Activated naive CD4-positive, alpha-beta T cell treated with anti-CD3 and anti-CD28 coated beads, Interleukin-2, amount 50 U/mL, for 72 hours (primary cell): ENCODE measurements at regions not wholly inside any gene's neighbourhood (a gene's known extent, or its start where the extent isn't known, plus 50 kb on each side); places are given as distances from the start of the nearest gene placed in this dataset.
"Not testable (repeated sequence)": the region's sequence is repeated elsewhere in the genome, so short reads cannot be mapped to it uniquely, and the experiment has no call there.

Source experiments
- ATAC-seq, 2 donors: fragments of 150-1000 bp; cut with Tn5 transposase; 2 replicates each; pipeline ENCODE4 v1.10.0; 2021; ENCODE audit warnings: mild to moderate bottlenecking in 2 of 2, moderate library complexity in 2 of 2
- DNase-seq, 2 donors: peaks; one replicate each; pipeline ENCODE4 v3.0.0; 2021 to 2022; ENCODE audit warnings: low spot score in 2 of 2
- H3K27ac Mint-ChIP-seq, 2 donors: one replicate each; pipeline ENCODE4 v1.8.0; 2022; ENCODE audit warnings: mild to moderate bottlenecking in 2 of 2, mixed read lengths in 2 of 2
- H3K36me3 Mint-ChIP-seq, 2 donors: one replicate each; pipeline ENCODE4 v1.8.0; 2022; ENCODE audit warnings: mixed read lengths in 2 of 2
- H3K9me3 Mint-ChIP-seq, 2 donors: one replicate each; pipeline ENCODE4 v1.8.0; 2022; ENCODE audit warnings: mixed read lengths in 2 of 2

GRCh38 chr6:68207612-68208011 lies 427.5 kb upstream of the ADGRB3 start:
- not testable (repeated sequence) for H3K36me3 Mint-ChIP-seq, ATAC-seq, DNase-seq, H3K27ac Mint-ChIP-seq
- H3K9me3 Mint-ChIP-seq = peaks cover 18 to 21% of the 10 kb centered on the region in 2 donors

DNA sequence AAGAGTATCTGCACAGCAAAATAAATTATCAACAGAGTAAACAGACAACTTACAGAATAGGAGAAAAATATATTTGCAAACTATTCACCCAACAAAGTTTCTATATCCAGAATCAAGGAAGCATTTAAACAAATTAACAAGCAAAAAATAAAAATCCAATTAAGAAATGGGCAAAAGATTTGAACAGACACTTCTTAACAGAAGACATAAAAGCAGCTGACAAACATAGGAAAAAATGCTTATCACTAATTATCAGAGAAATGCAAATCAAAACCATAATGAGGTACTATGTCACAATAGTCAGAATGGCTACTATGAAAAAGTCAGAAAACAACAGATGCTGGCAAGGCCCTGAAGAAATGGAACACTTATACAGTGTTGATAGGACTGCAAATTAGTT lies 434.2 kb upstream of the ADGRB3 start:
- no peak overlapping the region for H3K27ac Mint-ChIP-seq
- no peak for DNase-seq
- no peak for ATAC-seq
- H3K36me3 Mint-ChIP-seq = no peaks in the 10 kb centered on the region
- peaks cover 7 to 12% of the 10 kb centered on the region in 2 donors for H3K9me3 Mint-ChIP-seq

GRCh38 chr6:68197356-68197755 lies 437.7 kb upstream of the ADGRB3 start:
- H3K27ac Mint-ChIP-seq = no peak overlapping the region

DNA sequence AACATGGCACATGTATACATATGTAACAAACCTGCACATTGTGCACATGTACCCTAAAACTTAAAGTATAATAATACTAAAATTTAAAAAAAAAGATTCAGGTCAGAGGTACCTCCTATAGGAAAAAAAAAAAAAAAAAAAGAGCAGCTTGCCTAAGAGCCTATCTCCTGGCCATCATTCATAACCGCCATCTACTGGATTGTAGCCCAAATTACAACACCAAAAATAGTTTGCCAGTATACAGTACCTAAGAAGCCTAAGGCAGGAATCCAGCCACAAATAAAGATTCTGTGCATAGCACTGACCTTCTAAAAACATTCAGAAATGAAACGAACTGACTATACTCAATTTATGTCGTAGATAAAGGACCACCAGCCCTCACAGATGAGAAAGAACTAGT lies 438.4 kb upstream of the ADGRB3 start:
- ATAC-seq (no peak), DNase-seq (no peak)
- peaks cover 0 to 6% of the 10 kb centered on the region in 2 donors for H3K36me3 Mint-ChIP-seq
- no peak overlapping the region for H3K27ac Mint-ChIP-seq
- H3K9me3 Mint-ChIP-seq = peaks cover 12 to 14% of the 10 kb centered on the region in 2 donors

More at GRCh38 chr6:68197356-68197755, 437.7 kb upstream of the ADGRB3 start:
- DNase-seq (no peak), ATAC-seq (no peak)
- Mint-ChIP-seq H3K9me3 (peaks cover 12 to 14% of the 10 kb centered on the region in 2 donors), H3K36me3 (peaks cover 0 to 6% of the 10 kb centered on the region in 2 donors)

DNA sequence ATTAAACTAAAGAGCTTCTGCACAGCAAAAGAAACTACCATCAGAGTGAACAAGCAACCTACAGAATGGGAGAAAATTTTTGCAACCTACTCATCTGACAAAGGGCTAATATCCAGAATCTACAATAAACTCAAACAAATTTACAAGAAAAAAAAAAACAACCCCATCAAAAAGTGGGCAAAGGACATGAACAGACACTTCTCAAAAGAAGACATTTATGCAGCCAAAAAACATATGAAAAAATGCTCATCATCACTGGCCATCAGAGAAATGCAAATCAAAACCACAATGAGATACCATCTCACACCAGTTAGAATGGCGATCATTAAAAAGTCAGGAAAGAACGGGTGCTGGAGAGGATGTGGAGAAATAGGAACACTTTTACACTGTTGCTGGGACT lies 439.3 kb upstream of the ADGRB3 start:
- peaks cover 11 to 12% of the 10 kb centered on the region in 2 donors for H3K9me3 Mint-ChIP-seq
- not testable (repeated sequence) for ATAC-seq

DNA sequence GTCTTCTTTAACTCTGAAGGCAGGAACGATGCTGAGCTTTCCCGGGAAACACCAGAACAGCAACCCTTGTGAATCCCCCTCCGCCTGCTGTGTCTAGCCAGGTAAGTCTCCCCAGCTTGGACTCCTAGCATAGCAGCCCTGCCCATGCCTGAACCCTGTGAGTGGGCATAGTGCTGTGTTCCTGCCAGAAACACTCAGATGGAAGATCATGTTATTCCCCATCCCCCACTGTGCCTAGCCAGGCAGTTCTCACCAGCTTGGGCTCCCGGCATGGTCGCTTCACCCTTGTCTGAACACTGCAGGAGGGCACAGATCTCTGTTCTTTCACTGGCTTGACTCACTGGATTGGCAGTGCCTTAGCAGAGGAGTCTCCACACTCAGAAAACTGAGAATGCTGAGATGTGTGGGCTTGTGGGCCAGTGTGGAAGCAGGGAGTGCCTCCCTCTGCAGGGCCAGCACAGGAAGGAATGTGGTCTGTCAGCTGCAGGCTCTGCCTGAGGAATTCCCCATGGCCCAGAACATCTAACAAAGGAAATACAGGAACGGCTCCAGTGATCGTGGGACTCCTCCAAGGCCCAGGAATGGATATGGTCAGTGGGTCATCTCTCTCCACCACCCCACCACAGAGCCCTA lies 440.1 kb upstream of the ADGRB3 start:
- DNase-seq (no peak), ATAC-seq (no peak)
- peaks cover 0 to 6% of the 10 kb centered on the region in 2 donors for H3K36me3 Mint-ChIP-seq

More for the DNA sequence above, 439.3 kb upstream of the ADGRB3 start:
- not testable (repeated sequence) for DNase-seq, H3K36me3 Mint-ChIP-seq, H3K27ac Mint-ChIP-seq

DNA sequence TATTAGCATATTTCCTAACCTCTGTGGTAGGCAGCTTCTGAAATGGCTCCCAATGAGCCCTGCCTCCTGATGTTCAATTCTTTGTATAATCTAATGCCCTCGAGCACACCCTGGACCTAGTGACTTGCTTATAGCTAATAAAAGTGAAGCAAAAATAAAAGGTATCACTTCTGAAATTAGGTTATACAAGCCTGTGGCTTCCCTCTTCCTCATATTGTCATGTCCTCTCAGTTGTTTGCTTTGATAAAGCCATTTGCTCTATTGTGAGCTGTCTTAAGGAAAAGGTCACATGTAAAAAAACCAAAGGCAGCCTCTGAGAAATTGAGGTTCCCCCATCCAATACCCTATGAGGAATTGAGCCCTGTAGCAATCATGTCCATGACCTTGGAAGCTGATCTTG lies 442.1 kb upstream of the ADGRB3 start:
- Mint-ChIP-seq H3K36me3 (peaks cover 0 to 6% of the 10 kb centered on the region in 2 donors), H3K9me3 (peaks cover 7 to 8% of the 10 kb centered on the region in 2 donors), H3K27ac (no peak overlapping the region)
- ATAC-seq (no peak), DNase-seq (no peak)

More for the DNA sequence above, 440.1 kb upstream of the ADGRB3 start:
- H3K9me3 Mint-ChIP-seq = peaks cover 11 to 12% of the 10 kb centered on the region in 2 donors
- no peak overlapping the region for H3K27ac Mint-ChIP-seq

DNA sequence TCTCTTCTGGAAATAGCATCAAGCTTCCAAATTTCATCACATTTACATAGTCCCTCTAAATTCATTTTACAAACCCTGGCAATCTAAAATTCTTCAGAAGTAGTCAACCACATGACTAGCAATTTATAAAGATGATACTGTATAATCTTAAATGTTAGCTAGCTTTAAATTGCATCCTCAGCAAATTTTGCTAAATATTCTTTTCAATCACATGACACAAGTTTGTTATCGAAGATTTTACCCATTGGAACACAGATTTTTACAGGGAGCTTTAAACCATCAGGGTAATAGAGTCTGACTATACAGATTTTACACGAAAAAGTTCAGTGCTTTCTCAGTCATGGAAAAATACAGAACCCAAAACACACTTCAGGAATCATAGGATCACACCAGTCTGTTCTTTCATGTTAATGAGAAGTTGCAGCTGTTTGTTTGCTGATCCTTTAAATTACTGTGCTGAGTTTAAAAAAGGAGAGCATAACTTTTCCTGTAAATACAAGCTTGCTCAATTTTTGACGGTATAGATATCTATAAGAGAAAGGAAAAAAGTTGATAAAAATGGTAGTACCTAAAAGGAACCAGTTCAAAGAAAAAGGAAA lies 445.8 kb upstream of the ADGRB3 start:
- ATAC-seq = no peak

DNA sequence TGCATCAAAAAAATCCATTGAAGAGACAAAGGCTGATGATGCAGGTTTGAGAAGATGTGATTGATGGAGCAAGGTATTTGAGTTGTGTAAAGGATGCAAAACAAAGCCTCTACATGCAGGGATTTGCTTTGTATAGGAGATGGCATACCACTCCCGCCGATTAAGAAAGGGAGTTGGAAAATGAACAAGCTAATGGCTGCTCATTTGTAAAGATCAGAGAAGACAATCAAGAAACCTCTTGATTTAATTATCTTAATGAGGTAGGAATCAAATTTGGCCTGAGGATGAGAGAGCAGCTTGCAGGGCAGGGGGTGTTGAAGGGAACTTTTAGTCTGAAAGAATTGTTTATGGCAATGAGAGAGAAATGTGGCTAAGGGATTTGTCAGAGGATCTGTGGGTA lies 448.2 kb upstream of the ADGRB3 start:
- no peak for DNase-seq
- peaks cover 6 to 8% of the 10 kb centered on the region in 2 donors for H3K9me3 Mint-ChIP-seq
- ATAC-seq = no peak
- H3K27ac Mint-ChIP-seq = no peak overlapping the region
- H3K36me3 Mint-ChIP-seq = no peaks in the 10 kb centered on the region

More for the DNA sequence above, 445.8 kb upstream of the ADGRB3 start:
- no peak for DNase-seq
- Mint-ChIP-seq H3K36me3 (no peaks in the 10 kb centered on the region), H3K27ac (no peak overlapping the region), H3K9me3 (peaks cover 6 to 8% of the 10 kb centered on the region in 2 donors)

- no peaks in the 10 kb centered on the region for H3K36me3 Mint-ChIP-seq
- DNase-seq (no peak), ATAC-seq (no peak)
- peaks cover 6 to 11% of the 10 kb centered on the region in 2 donors for H3K9me3 Mint-ChIP-seq
- H3K27ac Mint-ChIP-seq = no peak overlapping the region
Observed at GRCh38 chr6:68182386-68182785, 452.7 kb upstream of the ADGRB3 start.

DNA sequence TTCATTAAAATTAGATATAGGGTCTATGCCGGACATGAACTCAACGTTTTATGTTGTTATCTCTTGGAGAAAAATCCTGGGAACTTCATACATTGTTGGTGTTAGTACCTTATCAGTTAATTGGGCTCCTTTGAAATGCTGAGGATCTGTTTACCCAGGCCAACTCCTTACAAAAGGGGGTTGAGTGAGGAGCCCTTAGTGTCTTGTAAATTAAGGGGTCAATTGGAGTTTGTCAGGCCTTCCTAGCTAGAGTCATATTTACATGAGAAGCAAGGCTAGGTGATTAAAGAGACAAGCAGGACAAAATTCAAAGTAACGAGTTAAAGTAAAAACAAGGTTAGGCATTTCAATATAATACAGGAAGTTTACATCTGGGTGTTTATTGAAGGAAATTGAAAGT lies 454.1 kb upstream of the ADGRB3 start:
- H3K9me3 Mint-ChIP-seq, H3K27ac Mint-ChIP-seq, H3K36me3 Mint-ChIP-seq, ATAC-seq, DNase-seq: not testable (repeated sequence)

- peaks cover 5% of the 10 kb centered on the region in 2 donors for H3K9me3 Mint-ChIP-seq
- H3K27ac Mint-ChIP-seq = no peak overlapping the region
- ATAC-seq (no peak), DNase-seq (no peak)
- H3K36me3 Mint-ChIP-seq = no peaks in the 10 kb centered on the region
Observed at GRCh38 chr6:68173616-68174015, 461.5 kb upstream of the ADGRB3 start.

DNA sequence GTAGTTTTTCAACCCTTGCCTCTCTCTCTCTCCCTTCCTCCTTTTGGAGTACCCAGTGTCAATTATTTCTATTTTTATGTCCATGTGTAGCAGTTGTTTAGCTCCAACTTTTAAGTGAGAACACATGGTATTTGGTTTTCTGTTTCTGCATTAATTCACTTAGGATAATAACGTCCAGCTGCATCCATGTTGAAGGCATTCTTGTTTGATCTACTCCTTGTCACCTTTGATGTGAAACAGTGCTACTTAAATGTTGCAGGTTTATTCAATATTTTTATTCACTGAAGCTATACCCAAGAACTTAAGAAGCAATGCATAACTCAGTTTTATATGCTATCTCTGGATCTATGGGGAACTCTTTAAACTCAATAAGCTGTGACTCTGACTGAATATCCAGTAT lies 465.2 kb upstream of the ADGRB3 start:
- ATAC-seq (no peak), DNase-seq (no peak)
- peaks cover 0 to 9% of the 10 kb centered on the region in 2 donors for H3K9me3 Mint-ChIP-seq
- no peaks in the 10 kb centered on the region for H3K36me3 Mint-ChIP-seq
- no peak overlapping the region for H3K27ac Mint-ChIP-seq

GRCh38 chr6:68167604-68168003 lies 467.5 kb upstream of the ADGRB3 start:
- H3K9me3 Mint-ChIP-seq = peaks cover 0 to 4% of the 10 kb centered on the region in 2 donors
- ATAC-seq (no peak), DNase-seq (no peak)
- H3K27ac Mint-ChIP-seq = no peak overlapping the region
- no peaks in the 10 kb centered on the region for H3K36me3 Mint-ChIP-seq

- not testable (repeated sequence) for H3K9me3 Mint-ChIP-seq, DNase-seq, ATAC-seq
Observed at GRCh38 chr6:68160812-68161211, 474.3 kb upstream of the ADGRB3 start.

GRCh38 chr6:68160348-68160747 lies 474.7 kb upstream of the ADGRB3 start:
- Mint-ChIP-seq H3K36me3 (no peaks in the 10 kb centered on the region), H3K27ac (no peak overlapping the region), H3K9me3 (peaks cover 0 to 7% of the 10 kb centered on the region in 2 donors)
- DNase-seq = no peak
- ATAC-seq = no peak

More at GRCh38 chr6:68160812-68161211, 474.3 kb upstream of the ADGRB3 start:
- not testable (repeated sequence) for H3K27ac Mint-ChIP-seq, H3K36me3 Mint-ChIP-seq

DNA sequence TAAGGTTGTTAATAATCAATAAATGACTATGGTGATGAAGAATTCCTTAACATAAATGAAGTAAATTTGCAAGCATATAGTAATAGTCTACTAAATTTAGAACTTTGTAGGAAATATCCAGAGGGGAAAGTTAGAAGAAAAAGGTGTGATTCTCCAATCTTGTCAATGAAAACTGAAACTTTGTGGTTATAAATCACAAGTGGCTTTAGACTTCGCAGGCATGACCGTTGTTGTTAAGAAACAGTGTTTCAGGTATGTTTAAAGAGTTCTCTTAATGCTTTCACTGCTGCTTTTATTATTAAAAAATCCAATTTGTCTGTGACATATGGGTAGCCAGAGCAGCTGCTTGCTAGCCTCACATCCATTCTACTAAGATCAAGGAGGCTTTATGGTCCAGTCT lies 475.6 kb upstream of the ADGRB3 start:
- peaks cover 0 to 7% of the 10 kb centered on the region in 2 donors for H3K9me3 Mint-ChIP-seq
- no peak overlapping the region for H3K27ac Mint-ChIP-seq
- no peak for DNase-seq

DNA sequence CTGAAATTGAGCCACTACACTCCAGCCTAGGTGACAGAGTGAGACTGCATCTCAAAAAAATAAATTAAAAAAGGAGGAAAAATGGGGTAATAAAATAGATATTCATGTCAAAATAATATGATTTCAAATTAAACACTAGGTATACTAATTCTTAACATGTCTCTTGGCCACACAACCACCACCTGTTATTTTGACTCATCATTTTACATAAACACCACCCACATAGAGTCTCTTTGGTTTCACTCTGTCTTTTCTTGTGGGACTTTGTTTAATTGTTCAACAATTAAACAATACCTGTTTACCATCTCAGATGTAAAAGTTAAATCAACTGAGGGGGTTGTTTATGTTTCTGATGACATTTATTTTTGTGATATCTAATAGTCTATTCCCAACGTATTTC lies 476.8 kb upstream of the ADGRB3 start:
- ATAC-seq = no peak

More for the DNA sequence above, 475.6 kb upstream of the ADGRB3 start:
- no peaks in the 10 kb centered on the region for H3K36me3 Mint-ChIP-seq
- no peak for ATAC-seq

More for the DNA sequence above, 476.8 kb upstream of the ADGRB3 start:
- Mint-ChIP-seq H3K36me3 (peaks cover 0 to 4% of the 10 kb centered on the region in 2 donors), H3K9me3 (peaks cover 4 to 11% of the 10 kb centered on the region in 2 donors), H3K27ac (no peak overlapping the region)
- DNase-seq = no peak
